HFFc6 (cell line): ENCODE measurements at regions not wholly inside any gene's neighbourhood (a gene's known extent, or its start where the extent isn't known, plus 50 kb on each side); places are given as distances from the start of the nearest gene placed in this dataset.

Experiments used
- DNase-seq: peaks from one replicate; pipeline ENCODE4 v3.0.0-alpha.2; 2018
- H3K27ac Mint-ChIP-seq: 2 replicates; pipeline ENCODE4 v1.8.0; 2020; ENCODE audit warnings: mild to moderate bottlenecking, mixed read lengths
- H3K27me3 Mint-ChIP-seq: 2 replicates; pipeline ENCODE4 v1.8.0; 2021; ENCODE audit warnings: mild to moderate bottlenecking, moderate library complexity, mixed read lengths; ENCODE audit not compliant: insufficient read depth
- H3K36me3 Mint-ChIP-seq: 2 replicates; pipeline ENCODE4 v1.8.0; 2021; ENCODE audit warnings: low read depth, mixed read lengths
- H3K4me1 Mint-ChIP-seq: 2 replicates; pipeline ENCODE4 v1.8.0; 2020; ENCODE audit warnings: low read depth, mixed read lengths
- H3K4me3 Mint-ChIP-seq: 2 replicates; pipeline ENCODE4 v1.8.0; 2020; ENCODE audit warnings: mild to moderate bottlenecking, moderate library complexity, mixed read lengths
- H3K9me3 Mint-ChIP-seq: 2 replicates; pipeline ENCODE4 v1.8.0; 2020; ENCODE audit warnings: mild to moderate bottlenecking, mixed read lengths
- TF ChIP-seq, protein P1 (sequence below): fragments of 200-600 bp; sonication (generic); IDR thresholded peaks from 2 replicates; pipeline ENCODE4 v1.5.0; 2021; ENCODE audit warnings: antibody characterized with exemption, mild to moderate bottlenecking

DNA sequence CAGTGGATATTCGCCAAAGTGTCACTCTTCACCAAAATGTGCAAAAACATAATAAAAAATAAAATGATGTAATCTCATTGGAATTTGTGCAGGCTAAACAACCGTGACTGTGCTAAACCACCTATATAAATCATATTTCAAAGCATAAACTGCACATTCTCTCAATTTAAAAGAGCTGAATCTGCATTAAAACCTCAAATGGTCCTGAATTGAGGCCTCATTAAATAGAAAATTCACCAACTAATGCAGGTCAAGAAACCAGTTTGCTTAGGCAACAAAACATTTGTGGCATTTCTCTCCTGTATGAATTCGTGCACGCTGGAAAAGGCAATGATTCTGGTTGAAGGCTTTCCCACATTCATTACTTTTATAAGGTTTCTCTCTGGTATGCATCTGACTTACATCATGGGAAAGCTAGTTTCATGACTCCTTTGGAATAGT, 80.1 kb upstream of the IFNG-AS1 start:
- H3K4me3 Mint-ChIP-seq: peak overlapping the region; percentile 64
- peaks cover 11% of the 10 kb centered on the region for H3K36me3 Mint-ChIP-seq
- H3K9me3 Mint-ChIP-seq: no peaks in the 10 kb centered on the region
- peaks cover 1% of the 10 kb centered on the region for H3K27me3 Mint-ChIP-seq
- peak overlapping the region; percentile 98 for H3K27ac Mint-ChIP-seq
- peak; percentile 90 for DNase-seq
- TF ChIP-seq, protein P1, sequence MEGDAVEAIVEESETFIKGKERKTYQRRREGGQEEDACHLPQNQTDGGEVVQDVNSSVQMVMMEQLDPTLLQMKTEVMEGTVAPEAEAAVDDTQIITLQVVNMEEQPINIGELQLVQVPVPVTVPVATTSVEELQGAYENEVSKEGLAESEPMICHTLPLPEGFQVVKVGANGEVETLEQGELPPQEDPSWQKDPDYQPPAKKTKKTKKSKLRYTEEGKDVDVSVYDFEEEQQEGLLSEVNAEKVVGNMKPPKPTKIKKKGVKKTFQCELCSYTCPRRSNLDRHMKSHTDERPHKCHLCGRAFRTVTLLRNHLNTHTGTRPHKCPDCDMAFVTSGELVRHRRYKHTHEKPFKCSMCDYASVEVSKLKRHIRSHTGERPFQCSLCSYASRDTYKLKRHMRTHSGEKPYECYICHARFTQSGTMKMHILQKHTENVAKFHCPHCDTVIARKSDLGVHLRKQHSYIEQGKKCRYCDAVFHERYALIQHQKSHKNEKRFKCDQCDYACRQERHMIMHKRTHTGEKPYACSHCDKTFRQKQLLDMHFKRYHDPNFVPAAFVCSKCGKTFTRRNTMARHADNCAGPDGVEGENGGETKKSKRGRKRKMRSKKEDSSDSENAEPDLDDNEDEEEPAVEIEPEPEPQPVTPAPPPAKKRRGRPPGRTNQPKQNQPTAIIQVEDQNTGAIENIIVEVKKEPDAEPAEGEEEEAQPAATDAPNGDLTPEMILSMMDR: no peak
- peaks cover 49% of the 10 kb centered on the region for H3K4me1 Mint-ChIP-seq

DNA sequence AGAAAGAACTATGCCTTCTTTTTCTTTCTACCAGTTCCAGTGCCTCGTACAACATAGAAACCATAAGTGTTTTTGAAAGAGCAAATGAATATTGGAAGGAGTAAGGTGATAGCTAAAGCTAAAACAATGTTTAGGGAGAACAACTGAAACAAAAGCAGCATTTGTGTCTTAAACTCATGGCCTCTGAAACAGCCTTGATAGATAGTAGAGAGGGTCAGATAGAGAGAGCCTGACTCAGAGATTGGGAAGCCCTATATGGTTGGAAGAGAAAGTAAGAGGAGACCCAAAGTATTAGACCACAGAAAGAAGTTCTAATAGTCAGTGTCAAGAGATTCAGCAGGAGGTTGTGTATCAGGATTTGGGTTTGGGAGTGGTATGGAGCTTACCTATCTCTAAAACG, 79.6 kb upstream of the IFNG-AS1 start:
- Mint-ChIP-seq H3K27me3 (peaks cover 1% of the 10 kb centered on the region), H3K4me3 (peak overlapping the region; percentile 64), H3K9me3 (no peaks in the 10 kb centered on the region), H3K36me3 (peaks cover 11% of the 10 kb centered on the region), H3K4me1 (peaks cover 49% of the 10 kb centered on the region), H3K27ac (peak overlapping the region; percentile 98)
- TF ChIP-seq, protein P1: no peak
- peak; percentile 25 for DNase-seq

DNA sequence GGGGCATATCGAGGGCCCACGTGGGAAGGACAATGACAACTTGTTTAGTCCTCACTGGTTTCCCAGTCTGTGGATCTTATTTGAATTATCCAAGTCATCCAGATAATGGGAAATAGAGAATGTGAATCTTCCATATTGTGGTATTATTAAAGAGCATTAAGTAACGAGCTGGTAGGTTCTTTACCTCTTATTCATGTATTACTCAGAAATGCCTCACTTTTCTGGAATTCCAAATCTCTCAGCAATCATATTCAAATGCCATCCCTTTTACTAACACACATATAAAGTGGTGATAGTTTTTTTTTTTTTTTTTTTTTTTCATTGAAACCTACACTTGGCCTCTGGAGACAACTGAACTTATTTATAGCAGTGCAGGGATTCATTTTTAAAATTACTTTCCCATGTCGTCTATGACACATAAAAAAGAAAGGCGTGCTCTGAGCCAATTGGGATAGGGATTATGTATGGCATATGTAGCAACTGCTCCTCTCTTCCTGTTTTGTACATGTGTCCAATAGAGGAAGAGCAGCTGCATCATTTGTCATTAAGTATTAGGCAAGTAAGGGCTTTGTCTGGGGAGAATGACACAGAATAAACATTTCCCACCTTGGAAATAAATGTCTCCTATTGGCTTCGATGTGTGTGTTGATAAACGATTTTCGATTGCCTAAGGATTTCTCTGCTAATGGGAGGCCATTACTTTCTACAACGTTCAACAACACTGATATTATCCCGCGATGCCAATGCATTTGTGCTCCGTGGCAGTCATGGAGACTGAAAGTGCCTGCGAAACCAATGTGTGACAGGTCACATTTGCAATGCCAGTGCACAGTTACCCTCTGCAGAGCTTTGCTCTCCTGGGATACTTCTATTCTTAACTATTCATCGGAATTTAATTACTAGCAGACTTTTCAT, 78.6 kb upstream of the IFNG-AS1 start:
- Mint-ChIP-seq H3K4me1 (peaks cover 49% of the 10 kb centered on the region), H3K27ac (peak overlapping the region; percentile 98)
- TF ChIP-seq, protein P1: no peak

DNA sequence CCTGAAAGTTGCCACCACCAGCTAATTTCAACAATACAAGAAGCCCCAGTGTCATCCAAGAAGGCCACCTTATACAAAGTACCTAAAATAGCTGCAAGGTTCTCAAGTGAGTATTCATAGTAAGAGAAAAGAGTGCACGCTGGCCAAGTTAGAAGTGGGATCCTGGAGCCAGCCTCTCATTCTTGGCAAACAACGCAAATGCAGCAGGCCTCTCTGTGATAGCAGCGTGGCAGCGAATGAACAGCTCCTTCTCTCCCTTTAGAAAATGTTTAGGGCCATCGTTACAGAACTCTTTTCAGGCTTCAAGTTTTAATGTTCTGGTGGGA, 78.0 kb upstream of the IFNG-AS1 start:
- Mint-ChIP-seq H3K9me3 (no peaks in the 10 kb centered on the region), H3K27ac (peak overlapping the region; percentile 98), H3K27me3 (peaks cover 1% of the 10 kb centered on the region), H3K36me3 (peaks cover 11% of the 10 kb centered on the region), H3K4me3 (no peak overlapping the region), H3K4me1 (peaks cover 52% of the 10 kb centered on the region)
- no peak for DNase-seq
- TF ChIP-seq, protein P1: no peak

More for the DNA sequence above, 78.6 kb upstream of the IFNG-AS1 start:
- no peaks in the 10 kb centered on the region for H3K9me3 Mint-ChIP-seq
- H3K4me3 Mint-ChIP-seq: no peak overlapping the region; the same call in 1 of the 2 replicates
- H3K36me3 Mint-ChIP-seq: peaks cover 11% of the 10 kb centered on the region
- peak; percentile 98 for DNase-seq
- peaks cover 1% of the 10 kb centered on the region for H3K27me3 Mint-ChIP-seq

DNA sequence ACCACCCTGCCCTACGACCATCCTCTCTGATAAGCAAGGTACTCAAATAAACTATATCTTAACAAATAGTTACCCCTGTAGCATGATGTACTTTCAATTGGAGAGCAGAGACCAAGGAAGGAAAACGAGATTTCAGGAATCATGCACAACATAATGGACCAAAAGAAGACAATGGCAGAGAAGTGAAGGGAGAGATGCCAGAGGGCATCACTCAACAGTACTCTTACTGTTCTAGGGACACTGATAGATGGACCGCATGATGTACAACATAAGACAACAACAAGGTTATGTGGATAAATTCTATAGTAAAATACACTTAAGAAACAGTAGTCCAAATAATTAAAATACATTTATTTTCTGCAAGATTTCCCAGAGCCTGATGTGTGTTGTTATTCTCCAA, 77.5 kb upstream of the IFNG-AS1 start:
- Mint-ChIP-seq H3K4me1 (peaks cover 57% of the 10 kb centered on the region), H3K4me3 (no peak overlapping the region), H3K36me3 (peaks cover 11% of the 10 kb centered on the region), H3K27ac (peak overlapping the region; percentile 98), H3K9me3 (no peaks in the 10 kb centered on the region), H3K27me3 (peaks cover 1% of the 10 kb centered on the region; the same call in 1 of the 2 replicates)
- TF ChIP-seq, protein P1: no peak
- no peak for DNase-seq
